Liver (tissue), 8 donors: ENCODE measurements at regions not wholly inside any gene's neighbourhood (a gene's known extent, or its start where the extent isn't known, plus 50 kb on each side); places are given as distances from the start of the nearest gene placed in this dataset.

Experiments used
- DNase-seq: peaks from one replicate; pipeline ENCODE4 v3.0.0-alpha.2; 2017; ENCODE audit warnings: low spot score
- H3K27ac ChIP-seq, 2 donors: one replicate each; pipeline ENCODE4 v1.7.0; 2013; ENCODE audit warnings: inconsistent platforms in 2 of 2, low read length in 2 of 2, control low read depth in 1 of 2, low read depth in 1 of 2, mild to moderate bottlenecking in 1 of 2
- H3K27me3 ChIP-seq, 4 donors: one replicate each; pipeline versions ENCODE4 v1.6.1 to v1.7.0; 2013; ENCODE audit warnings: low read length in 3 of 4, inconsistent platforms in 1 of 4, mild to moderate bottlenecking in 1 of 4, moderate library complexity in 1 of 4; ENCODE audit not compliant: control insufficient read depth in 4 of 4, insufficient read depth in 4 of 4
- H3K36me3 ChIP-seq, 4 donors: one replicate each; pipeline versions ENCODE4 v1.6.1 to v1.7.0; 2013; ENCODE audit warnings: low read length in 3 of 4, mild to moderate bottlenecking in 3 of 4, low read depth in 1 of 4, moderate library complexity in 1 of 4; ENCODE audit not compliant: control insufficient read depth in 4 of 4, insufficient read depth in 3 of 4
- H3K4me1 ChIP-seq, 4 donors: one replicate each; pipeline versions ENCODE4 v1.6.1 to v1.7.0; 2013; ENCODE audit warnings: low read length in 3 of 4, mild to moderate bottlenecking in 3 of 4, moderate library complexity in 1 of 4; ENCODE audit not compliant: control insufficient read depth in 4 of 4, insufficient read depth in 4 of 4
- H3K4me3 ChIP-seq, 3 donors: one replicate each; pipeline versions ENCODE4 v1.6.1 to v1.7.0; 2013; ENCODE audit warnings: low read length in 3 of 3, control low read depth in 1 of 3, low read depth in 1 of 3, mild to moderate bottlenecking in 1 of 3
- H3K9ac ChIP-seq, 2 donors: one replicate each; pipeline ENCODE4 v1.7.0; 2013; ENCODE audit warnings: low read length in 2 of 2, mild to moderate bottlenecking in 2 of 2, moderate library complexity in 2 of 2, control low read depth in 1 of 2, low read depth in 1 of 2
- H3K9me3 ChIP-seq, 4 donors: one replicate each; pipeline versions ENCODE4 v1.6.1 to v1.7.0; 2013; ENCODE audit warnings: low read length in 3 of 4; ENCODE audit not compliant: control insufficient read depth in 4 of 4
- EGR1 ChIP-seq, 2 donors: IDR thresholded peaks; 2 replicates each; pipeline ENCODE4 v1.6.1; 2016 to 2018; ENCODE audit warnings: antibody characterized with exemption in 2 of 2, low read depth in 2 of 2
- FOXA1 ChIP-seq: IDR thresholded peaks from 2 replicates; pipeline ENCODE4 v1.6.1; 2016; ENCODE audit warnings: antibody characterized with exemption
- FOXA2 ChIP-seq: IDR thresholded peaks from 2 replicates; pipeline ENCODE4 v1.6.1; 2016; ENCODE audit warnings: antibody characterized with exemption
- GABPA ChIP-seq, 2 donors: IDR thresholded peaks in 1 of 2; conservative IDR thresholded peaks in 1 of 2; 2 replicates each; pipeline ENCODE4 v1.6.1; 2016; ENCODE audit warnings: antibody characterized with exemption in 2 of 2, mild to moderate bottlenecking in 1 of 2, moderate library complexity in 1 of 2
- HNF4A ChIP-seq, 2 donors: conservative IDR thresholded peaks; 2 replicates each; pipeline ENCODE4 v1.6.1; 2016; ENCODE audit warnings: antibody characterized with exemption in 2 of 2, mild to moderate bottlenecking in 2 of 2
- HNF4G ChIP-seq: IDR thresholded peaks from 2 replicates; pipeline ENCODE4 v1.6.1; 2016; ENCODE audit warnings: antibody characterized with exemption
- JUND ChIP-seq, 2 donors: IDR thresholded peaks; 2 replicates each; pipeline ENCODE4 v1.6.1; 2016; ENCODE audit warnings: antibody characterized with exemption in 2 of 2
- NR2F2 ChIP-seq: IDR thresholded peaks from 2 replicates; pipeline ENCODE4 v1.6.1; 2016; ENCODE audit warnings: antibody characterized with exemption
- RAD21 ChIP-seq, 2 donors: IDR thresholded peaks; 2 replicates each; pipeline ENCODE4 v1.6.1; 2016; ENCODE audit warnings: antibody characterized with exemption in 2 of 2, mild to moderate bottlenecking in 2 of 2
- RXRA ChIP-seq, 2 donors: IDR thresholded peaks; 2 replicates each; pipeline ENCODE4 v1.6.1; 2017 to 2018; ENCODE audit warnings: antibody characterized with exemption in 2 of 2, mild to moderate bottlenecking in 1 of 2
- SP1 ChIP-seq: IDR thresholded peaks from 2 replicates; pipeline ENCODE4 v1.6.1; 2018; ENCODE audit warnings: antibody characterized with exemption, mild to moderate bottlenecking
- TAF1 ChIP-seq: conservative IDR thresholded peaks from 2 replicates; pipeline ENCODE4 v1.6.1; 2016; ENCODE audit warnings: antibody characterized with exemption, mild to moderate bottlenecking
- YY1 ChIP-seq: IDR thresholded peaks from 2 replicates; pipeline ENCODE4 v1.6.1; 2016; ENCODE audit warnings: antibody characterized with exemption, mild to moderate bottlenecking
- WGBS: extraction: QIAGEN DNeasy Blood & Tissue Kit; methylation state at CpG from one replicate; pipeline ENCODE4 v1.1.7; 2013; 5-methylcytosine and 5-hydroxymethylcytosine counted together
- TF ChIP-seq, protein P1 (sequence below): IDR thresholded peaks from 2 replicates; pipeline ENCODE4 v1.6.1; 2016; ENCODE audit warnings: antibody characterized with exemption, mild to moderate bottlenecking
- TF ChIP-seq, protein P2 (sequence below): fragments of 150-350 bp; IDR thresholded peaks from 2 replicates; pipeline ENCODE4 v1.5.1; 2017; ENCODE audit warnings: improper control_type of control experiment, low read depth, low read length; ENCODE audit not compliant: missing input control
- TF ChIP-seq, protein P3 (sequence below): IDR thresholded peaks from 2 replicates; pipeline ENCODE4 v1.6.1; 2016; ENCODE audit warnings: antibody characterized with exemption
- TF ChIP-seq, protein P4 (sequence below): IDR thresholded peaks from 2 replicates; pipeline ENCODE4 v1.6.1; 2016; ENCODE audit warnings: antibody characterized with exemption
- TF ChIP-seq, protein P5 (sequence below): IDR thresholded peaks from 2 replicates; pipeline ENCODE4 v1.6.1; 2016; ENCODE audit warnings: antibody characterized with exemption
- donor health status: healthy.
- donor health status: healthy.
- donor health status: healthy.
- donor health status: healthy.
- donor health status: healthy.

DNA sequence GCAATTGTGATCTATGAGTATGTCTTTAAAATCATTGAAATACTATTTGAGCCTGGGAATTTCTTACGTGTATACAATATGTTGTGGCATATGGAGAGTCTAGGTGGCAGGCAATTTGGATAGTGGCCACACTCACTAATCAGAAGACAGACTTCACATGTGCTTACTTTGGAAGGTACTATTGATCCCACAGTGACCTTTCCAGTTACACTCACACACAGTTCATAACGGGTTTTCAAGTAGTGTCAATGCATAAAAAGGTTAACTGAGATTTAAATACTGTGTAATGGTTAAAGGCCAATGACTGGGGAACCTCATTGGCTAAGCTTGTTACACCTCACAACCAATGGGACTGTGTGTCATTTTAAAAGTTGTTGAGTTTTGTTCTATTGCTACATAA is 783.2 kb downstream of the RPA4 start:
- H3K4me1 ChIP-seq = peaks cover 5 to 23% (median 13%) of the 10 kb centered on the region in 4 donors
- H3K9me3 ChIP-seq = no peaks in the 10 kb centered on the region
- H3K4me3 ChIP-seq = no peak overlapping the region
- H3K9ac ChIP-seq = no peak overlapping the region
- H3K27me3 ChIP-seq = no peaks in the 10 kb centered on the region
- no peak overlapping the region for H3K27ac ChIP-seq
- DNase-seq = no peak
- no peaks in the 10 kb centered on the region for H3K36me3 ChIP-seq
- 44% methylated on average over 2 of the region's 2 CpGs for WGBS
- TF ChIP-seq, protein P1, sequence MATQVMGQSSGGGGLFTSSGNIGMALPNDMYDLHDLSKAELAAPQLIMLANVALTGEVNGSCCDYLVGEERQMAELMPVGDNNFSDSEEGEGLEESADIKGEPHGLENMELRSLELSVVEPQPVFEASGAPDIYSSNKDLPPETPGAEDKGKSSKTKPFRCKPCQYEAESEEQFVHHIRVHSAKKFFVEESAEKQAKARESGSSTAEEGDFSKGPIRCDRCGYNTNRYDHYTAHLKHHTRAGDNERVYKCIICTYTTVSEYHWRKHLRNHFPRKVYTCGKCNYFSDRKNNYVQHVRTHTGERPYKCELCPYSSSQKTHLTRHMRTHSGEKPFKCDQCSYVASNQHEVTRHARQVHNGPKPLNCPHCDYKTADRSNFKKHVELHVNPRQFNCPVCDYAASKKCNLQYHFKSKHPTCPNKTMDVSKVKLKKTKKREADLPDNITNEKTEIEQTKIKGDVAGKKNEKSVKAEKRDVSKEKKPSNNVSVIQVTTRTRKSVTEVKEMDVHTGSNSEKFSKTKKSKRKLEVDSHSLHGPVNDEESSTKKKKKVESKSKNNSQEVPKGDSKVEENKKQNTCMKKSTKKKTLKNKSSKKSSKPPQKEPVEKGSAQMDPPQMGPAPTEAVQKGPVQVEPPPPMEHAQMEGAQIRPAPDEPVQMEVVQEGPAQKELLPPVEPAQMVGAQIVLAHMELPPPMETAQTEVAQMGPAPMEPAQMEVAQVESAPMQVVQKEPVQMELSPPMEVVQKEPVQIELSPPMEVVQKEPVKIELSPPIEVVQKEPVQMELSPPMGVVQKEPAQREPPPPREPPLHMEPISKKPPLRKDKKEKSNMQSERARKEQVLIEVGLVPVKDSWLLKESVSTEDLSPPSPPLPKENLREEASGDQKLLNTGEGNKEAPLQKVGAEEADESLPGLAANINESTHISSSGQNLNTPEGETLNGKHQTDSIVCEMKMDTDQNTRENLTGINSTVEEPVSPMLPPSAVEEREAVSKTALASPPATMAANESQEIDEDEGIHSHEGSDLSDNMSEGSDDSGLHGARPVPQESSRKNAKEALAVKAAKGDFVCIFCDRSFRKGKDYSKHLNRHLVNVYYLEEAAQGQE = no peak
- TF ChIP-seq YY1 = no peak
- TF ChIP-seq HNF4A (conservative IDR thresholded peaks at IDR 0.05) = peak in 1 of 2 donors; percentile 62
- TF ChIP-seq EGR1 (IDR thresholded peaks at IDR 0.05; ENCODE audit: low read depth in 2 of 2) = no peak
- TF ChIP-seq, protein P2, sequence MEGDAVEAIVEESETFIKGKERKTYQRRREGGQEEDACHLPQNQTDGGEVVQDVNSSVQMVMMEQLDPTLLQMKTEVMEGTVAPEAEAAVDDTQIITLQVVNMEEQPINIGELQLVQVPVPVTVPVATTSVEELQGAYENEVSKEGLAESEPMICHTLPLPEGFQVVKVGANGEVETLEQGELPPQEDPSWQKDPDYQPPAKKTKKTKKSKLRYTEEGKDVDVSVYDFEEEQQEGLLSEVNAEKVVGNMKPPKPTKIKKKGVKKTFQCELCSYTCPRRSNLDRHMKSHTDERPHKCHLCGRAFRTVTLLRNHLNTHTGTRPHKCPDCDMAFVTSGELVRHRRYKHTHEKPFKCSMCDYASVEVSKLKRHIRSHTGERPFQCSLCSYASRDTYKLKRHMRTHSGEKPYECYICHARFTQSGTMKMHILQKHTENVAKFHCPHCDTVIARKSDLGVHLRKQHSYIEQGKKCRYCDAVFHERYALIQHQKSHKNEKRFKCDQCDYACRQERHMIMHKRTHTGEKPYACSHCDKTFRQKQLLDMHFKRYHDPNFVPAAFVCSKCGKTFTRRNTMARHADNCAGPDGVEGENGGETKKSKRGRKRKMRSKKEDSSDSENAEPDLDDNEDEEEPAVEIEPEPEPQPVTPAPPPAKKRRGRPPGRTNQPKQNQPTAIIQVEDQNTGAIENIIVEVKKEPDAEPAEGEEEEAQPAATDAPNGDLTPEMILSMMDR = no peak
- TF ChIP-seq FOXA2 = peak; percentile 40
- TF ChIP-seq HNF4G = no peak
- TF ChIP-seq RAD21 (IDR thresholded peaks at IDR 0.05) = no peak
- no peak for TF ChIP-seq TAF1
- TF ChIP-seq, protein P3, sequence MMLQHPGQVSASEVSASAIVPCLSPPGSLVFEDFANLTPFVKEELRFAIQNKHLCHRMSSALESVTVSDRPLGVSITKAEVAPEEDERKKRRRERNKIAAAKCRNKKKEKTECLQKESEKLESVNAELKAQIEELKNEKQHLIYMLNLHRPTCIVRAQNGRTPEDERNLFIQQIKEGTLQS = no peak
- TF ChIP-seq, protein P4, sequence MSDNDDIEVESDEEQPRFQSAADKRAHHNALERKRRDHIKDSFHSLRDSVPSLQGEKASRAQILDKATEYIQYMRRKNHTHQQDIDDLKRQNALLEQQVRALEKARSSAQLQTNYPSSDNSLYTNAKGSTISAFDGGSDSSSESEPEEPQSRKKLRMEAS = peak; percentile 10
- peak; percentile 36 for TF ChIP-seq SP1
- TF ChIP-seq RXRA (IDR thresholded peaks at IDR 0.05) = peak; percentile 56 to 66
- no peak for TF ChIP-seq JUND (IDR thresholded peaks at IDR 0.05)
- peak; percentile 23 for TF ChIP-seq FOXA1
- TF ChIP-seq GABPA (IDR thresholded peaks at IDR 0.05 in 1 of 2, conservative IDR thresholded peaks at IDR 0.05 in 1 of 2) = no peak
- TF ChIP-seq NR2F2 = no peak
- TF ChIP-seq, protein P5, sequence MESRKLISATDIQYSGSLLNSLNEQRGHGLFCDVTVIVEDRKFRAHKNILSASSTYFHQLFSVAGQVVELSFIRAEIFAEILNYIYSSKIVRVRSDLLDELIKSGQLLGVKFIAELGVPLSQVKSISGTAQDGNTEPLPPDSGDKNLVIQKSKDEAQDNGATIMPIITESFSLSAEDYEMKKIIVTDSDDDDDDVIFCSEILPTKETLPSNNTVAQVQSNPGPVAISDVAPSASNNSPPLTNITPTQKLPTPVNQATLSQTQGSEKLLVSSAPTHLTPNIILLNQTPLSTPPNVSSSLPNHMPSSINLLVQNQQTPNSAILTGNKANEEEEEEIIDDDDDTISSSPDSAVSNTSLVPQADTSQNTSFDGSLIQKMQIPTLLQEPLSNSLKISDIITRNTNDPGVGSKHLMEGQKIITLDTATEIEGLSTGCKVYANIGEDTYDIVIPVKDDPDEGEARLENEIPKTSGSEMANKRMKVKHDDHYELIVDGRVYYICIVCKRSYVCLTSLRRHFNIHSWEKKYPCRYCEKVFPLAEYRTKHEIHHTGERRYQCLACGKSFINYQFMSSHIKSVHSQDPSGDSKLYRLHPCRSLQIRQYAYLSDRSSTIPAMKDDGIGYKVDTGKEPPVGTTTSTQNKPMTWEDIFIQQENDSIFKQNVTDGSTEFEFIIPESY = no peak
